ENCODE measurements at regions not wholly inside any gene's neighbourhood (a gene's known extent, or its start where the extent isn't known, plus 50 kb on each side); places are given as distances from the start of the nearest gene placed in this dataset.

GRCh38 chr1:195475568-195475967 lies 1132.7 kb downstream of the KCNT2 start:
- TF ChIP-seq, protein P1, sequence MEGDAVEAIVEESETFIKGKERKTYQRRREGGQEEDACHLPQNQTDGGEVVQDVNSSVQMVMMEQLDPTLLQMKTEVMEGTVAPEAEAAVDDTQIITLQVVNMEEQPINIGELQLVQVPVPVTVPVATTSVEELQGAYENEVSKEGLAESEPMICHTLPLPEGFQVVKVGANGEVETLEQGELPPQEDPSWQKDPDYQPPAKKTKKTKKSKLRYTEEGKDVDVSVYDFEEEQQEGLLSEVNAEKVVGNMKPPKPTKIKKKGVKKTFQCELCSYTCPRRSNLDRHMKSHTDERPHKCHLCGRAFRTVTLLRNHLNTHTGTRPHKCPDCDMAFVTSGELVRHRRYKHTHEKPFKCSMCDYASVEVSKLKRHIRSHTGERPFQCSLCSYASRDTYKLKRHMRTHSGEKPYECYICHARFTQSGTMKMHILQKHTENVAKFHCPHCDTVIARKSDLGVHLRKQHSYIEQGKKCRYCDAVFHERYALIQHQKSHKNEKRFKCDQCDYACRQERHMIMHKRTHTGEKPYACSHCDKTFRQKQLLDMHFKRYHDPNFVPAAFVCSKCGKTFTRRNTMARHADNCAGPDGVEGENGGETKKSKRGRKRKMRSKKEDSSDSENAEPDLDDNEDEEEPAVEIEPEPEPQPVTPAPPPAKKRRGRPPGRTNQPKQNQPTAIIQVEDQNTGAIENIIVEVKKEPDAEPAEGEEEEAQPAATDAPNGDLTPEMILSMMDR (IDR thresholded peaks at IDR 0.05; ENCODE audit: low read length): no peak
- TF ChIP-seq EZH2 (IDR thresholded peaks at IDR 0.05; ENCODE audit: borderline replicate concordance, low read length): no peak
